ENCODE measurements at regions not wholly inside any gene's neighbourhood (a gene's known extent, or its start where the extent isn't known, plus 50 kb on each side); places are given as distances from the start of the nearest gene placed in this dataset.

DNA sequence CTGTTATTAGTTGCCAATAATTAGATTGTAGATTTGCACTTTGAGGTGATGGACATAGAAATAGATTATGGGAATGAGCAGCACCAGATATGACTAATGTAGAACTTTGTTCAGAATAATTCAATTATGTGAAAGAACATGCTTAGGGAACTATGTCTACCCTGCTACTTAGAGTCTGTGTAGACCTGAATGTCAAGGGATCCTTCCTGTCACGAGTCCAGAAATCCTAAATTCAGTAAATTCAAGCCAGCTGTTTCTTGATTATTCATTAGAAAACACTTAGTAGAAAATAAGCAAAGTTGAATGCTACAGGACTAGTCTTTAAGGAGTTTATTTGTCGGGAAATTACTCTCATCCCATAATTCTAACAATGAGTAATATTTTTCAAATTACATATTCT lies 887.3 kb upstream of the SEMA6A start:
- Histone ChIP-seq H3K9me3 (ENCODE audit: control insufficient read depth, insufficient read depth, low read length) (no peaks in the 10 kb centered on the region), H3K36me3 (ENCODE audit: control insufficient read depth, insufficient read depth, low read length) (no peaks in the 10 kb centered on the region), H3K4me3 (ENCODE audit: low read length) (no peak overlapping the region), H3K27ac (ENCODE audit: low read length) (no peak overlapping the region), H3K4me1 (ENCODE audit: control insufficient read depth, insufficient read depth, low read length) (no peaks in the 10 kb centered on the region), H3K27me3 (ENCODE audit: control insufficient read depth, insufficient read depth, low read length) (no peaks in the 10 kb centered on the region)
- TF ChIP-seq, protein P1, sequence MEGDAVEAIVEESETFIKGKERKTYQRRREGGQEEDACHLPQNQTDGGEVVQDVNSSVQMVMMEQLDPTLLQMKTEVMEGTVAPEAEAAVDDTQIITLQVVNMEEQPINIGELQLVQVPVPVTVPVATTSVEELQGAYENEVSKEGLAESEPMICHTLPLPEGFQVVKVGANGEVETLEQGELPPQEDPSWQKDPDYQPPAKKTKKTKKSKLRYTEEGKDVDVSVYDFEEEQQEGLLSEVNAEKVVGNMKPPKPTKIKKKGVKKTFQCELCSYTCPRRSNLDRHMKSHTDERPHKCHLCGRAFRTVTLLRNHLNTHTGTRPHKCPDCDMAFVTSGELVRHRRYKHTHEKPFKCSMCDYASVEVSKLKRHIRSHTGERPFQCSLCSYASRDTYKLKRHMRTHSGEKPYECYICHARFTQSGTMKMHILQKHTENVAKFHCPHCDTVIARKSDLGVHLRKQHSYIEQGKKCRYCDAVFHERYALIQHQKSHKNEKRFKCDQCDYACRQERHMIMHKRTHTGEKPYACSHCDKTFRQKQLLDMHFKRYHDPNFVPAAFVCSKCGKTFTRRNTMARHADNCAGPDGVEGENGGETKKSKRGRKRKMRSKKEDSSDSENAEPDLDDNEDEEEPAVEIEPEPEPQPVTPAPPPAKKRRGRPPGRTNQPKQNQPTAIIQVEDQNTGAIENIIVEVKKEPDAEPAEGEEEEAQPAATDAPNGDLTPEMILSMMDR (IDR thresholded peaks at IDR 0.05): no peak
- ATAC-seq: no peak
- WGBS (ENCODE audit: insufficient coverage): 78% methylated on average over 1 of the region's 2 CpGs
- intact Hi-C loops (cut with micrococcal nuclease): no loop called here
- Mint-ChIP-seq H3K27me3 (ENCODE audit: low read depth in 2 of 2) (no peaks in the 10 kb centered on the region), H3K4me1 (no peaks in the 10 kb centered on the region), H3K9me3 (peaks cover 2 to 6% of the 10 kb centered on the region in 2 donors), H3K4me3 (no peak overlapping the region), H3K36me3 (no peaks in the 10 kb centered on the region), H3K27ac (no peak overlapping the region)
- no peak for DNase-seq

- Histone ChIP-seq H3K27me3 (ENCODE audit: control insufficient read depth, insufficient read depth, low read length) (no peaks in the 10 kb centered on the region), H3K9me3 (ENCODE audit: control insufficient read depth, insufficient read depth, low read length) (no peaks in the 10 kb centered on the region), H3K36me3 (ENCODE audit: control insufficient read depth, insufficient read depth, low read length) (no peaks in the 10 kb centered on the region), H3K27ac (ENCODE audit: low read length) (no peak overlapping the region), H3K4me1 (ENCODE audit: control insufficient read depth, insufficient read depth, low read length) (no peaks in the 10 kb centered on the region), H3K4me3 (ENCODE audit: low read length) (no peak overlapping the region)
- Mint-ChIP-seq H3K36me3 (no peaks in the 10 kb centered on the region), H3K4me3 (no peak overlapping the region), H3K27ac (no peak overlapping the region), H3K27me3 (ENCODE audit: low read depth in 2 of 2) (no peaks in the 10 kb centered on the region), H3K9me3 (peaks cover 2 to 6% of the 10 kb centered on the region in 2 donors), H3K4me1 (no peaks in the 10 kb centered on the region)
- DNase-seq (no peak), ATAC-seq (no peak)
- 0% methylated on average over 1 of the region's 1 CpG for WGBS (ENCODE audit: insufficient coverage)
- intact Hi-C loops (cut with micrococcal nuclease): no loop called here
- TF ChIP-seq, protein P1 (IDR thresholded peaks at IDR 0.05): no peak
Observed at GRCh38 chr5:117461403-117461802, 886.8 kb upstream of the SEMA6A start.

- H3K27ac ChIP-seq (ENCODE audit: low read length): no peak overlapping the region
- Mint-ChIP-seq H3K27me3 (ENCODE audit: low read depth in 2 of 2) (no peaks in the 10 kb centered on the region), H3K4me3 (no peak overlapping the region), H3K9me3 (peaks cover 2 to 6% of the 10 kb centered on the region in 2 donors), H3K36me3 (no peaks in the 10 kb centered on the region), H3K27ac (no peak overlapping the region), H3K4me1 (no peaks in the 10 kb centered on the region)
- H3K9me3 ChIP-seq (ENCODE audit: control insufficient read depth, insufficient read depth, low read length): peaks cover 8% of the 10 kb centered on the region
- no peaks in the 10 kb centered on the region for H3K27me3 ChIP-seq (ENCODE audit: control insufficient read depth, insufficient read depth, low read length)
- no peaks in the 10 kb centered on the region for H3K36me3 ChIP-seq (ENCODE audit: control insufficient read depth, insufficient read depth, low read length)
- H3K4me3 ChIP-seq (ENCODE audit: low read length): no peak overlapping the region
- peaks cover 6% of the 10 kb centered on the region for H3K4me1 ChIP-seq (ENCODE audit: control insufficient read depth, insufficient read depth, low read length)
- TF ChIP-seq, protein P1 (IDR thresholded peaks at IDR 0.05): no peak
- WGBS (ENCODE audit: insufficient coverage): no CpG with 5 or more reads among the region's 1 CpG
- DNase-seq (no peak), ATAC-seq (no peak)
- intact Hi-C loops (cut with micrococcal nuclease): no loop called here
Observed at GRCh38 chr5:117457656-117458055, 883.0 kb upstream of the SEMA6A start.

DNA sequence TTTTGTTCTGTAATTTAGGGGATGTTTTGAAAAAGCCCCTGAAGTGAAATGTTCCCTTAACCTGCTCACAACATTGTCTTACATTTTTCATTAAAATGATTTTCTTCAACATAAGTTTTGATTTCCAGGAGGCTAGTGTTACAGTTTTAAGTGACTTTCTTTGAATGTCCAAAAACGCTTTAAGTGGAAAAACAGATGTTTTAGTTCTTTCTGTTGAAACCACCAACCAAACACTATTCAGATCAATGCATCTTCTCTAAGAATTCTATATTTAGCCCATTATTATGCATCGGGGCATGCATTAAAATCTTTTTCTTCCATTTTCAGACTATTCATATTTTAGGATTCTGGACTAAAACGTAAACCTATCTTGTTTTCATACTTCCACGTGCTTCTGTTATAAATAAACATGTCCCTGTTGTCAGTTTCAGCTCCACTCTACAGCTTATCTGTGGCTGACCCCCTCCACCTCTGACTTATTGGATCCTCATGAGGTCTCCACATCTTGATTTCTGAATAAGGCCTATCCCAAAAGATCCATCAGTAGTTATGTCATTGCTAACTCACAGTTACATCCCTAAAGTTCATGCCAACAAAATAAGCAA lies 882.3 kb upstream of the SEMA6A start:
- no peak overlapping the region for H3K4me3 Mint-ChIP-seq
- no peak for DNase-seq
- peaks cover 2 to 6% of the 10 kb centered on the region in 2 donors for H3K9me3 Mint-ChIP-seq
- peaks cover 8% of the 10 kb centered on the region for H3K9me3 ChIP-seq (ENCODE audit: control insufficient read depth, insufficient read depth, low read length)
- ATAC-seq: no peak
- H3K4me1 ChIP-seq (ENCODE audit: control insufficient read depth, insufficient read depth, low read length): peaks cover 6% of the 10 kb centered on the region
- H3K27me3 Mint-ChIP-seq (ENCODE audit: low read depth in 2 of 2): no peaks in the 10 kb centered on the region
- intact Hi-C loops (cut with micrococcal nuclease): no loop called here
- 66% methylated on average over 4 of the region's 4 CpGs for WGBS (ENCODE audit: insufficient coverage)
- TF ChIP-seq, protein P1 (IDR thresholded peaks at IDR 0.05): no peak
- H3K27ac ChIP-seq (ENCODE audit: low read length): no peak overlapping the region
- H3K36me3 Mint-ChIP-seq: no peaks in the 10 kb centered on the region
- no peaks in the 10 kb centered on the region for H3K27me3 ChIP-seq (ENCODE audit: control insufficient read depth, insufficient read depth, low read length)
- no peaks in the 10 kb centered on the region for H3K36me3 ChIP-seq (ENCODE audit: control insufficient read depth, insufficient read depth, low read length)
- no peak overlapping the region for H3K4me3 ChIP-seq (ENCODE audit: low read length)
- no peaks in the 10 kb centered on the region for H3K4me1 Mint-ChIP-seq
- no peak overlapping the region for H3K27ac Mint-ChIP-seq
